ENCODE measurements at regions not wholly inside any gene's neighbourhood (a gene's known extent, or its start where the extent isn't known, plus 50 kb on each side); places are given as distances from the start of the nearest gene placed in this dataset.

- no peak for TF ChIP-seq CTCF (conservative IDR thresholded peaks at IDR 0.05)
- no peak for TF ChIP-seq ZFX (IDR thresholded peaks at IDR 0.05)
Observed at GRCh38 chr5:39815711-39816110, 390.9 kb upstream of the DAB2 start.
